HUES64 (cell line): ENCODE measurements at regions not wholly inside any gene's neighbourhood (a gene's known extent, or its start where the extent isn't known, plus 50 kb on each side); places are given as distances from the start of the nearest gene placed in this dataset.

ENCODE experiments used
- H3K27ac ChIP-seq: 2 replicates; pipeline ENCODE4 v1.7.0; 2013; ENCODE audit warnings: low read depth, low read length, inconsistent platforms
- H3K27me3 ChIP-seq: 2 replicates; pipeline ENCODE4 v1.6.1; 2013; ENCODE audit warnings: mild to moderate bottlenecking, low read length; ENCODE audit not compliant: insufficient read depth
- H3K36me3 ChIP-seq: 2 replicates; pipeline ENCODE4 v1.6.1; 2013; ENCODE audit warnings: mild to moderate bottlenecking, low read length; ENCODE audit not compliant: insufficient read depth
- H3K4me1 ChIP-seq: 2 replicates; pipeline ENCODE4 v1.6.1; 2013; ENCODE audit warnings: mild to moderate bottlenecking, low read length, moderate library complexity; ENCODE audit not compliant: insufficient read depth
- H3K4me3 ChIP-seq: 2 replicates; pipeline ENCODE4 v1.5.1; 2013; ENCODE audit warnings: mild to moderate bottlenecking, low read length, moderate library complexity
- H3K9ac ChIP-seq: 2 replicates; pipeline ENCODE4 v1.6.1; 2013; ENCODE audit warnings: mild to moderate bottlenecking, low read depth, low read length
- H3K9me3 ChIP-seq: 2 replicates; pipeline ENCODE4 v1.6.1; 2013; ENCODE audit warnings: low read depth, low read length; ENCODE audit not compliant: insufficient read depth
- WGBS: fragments of 150-250, 120-280 bp; methylation state at CpG from one replicate; pipeline ENCODE4 v1.1.7; 2013; ENCODE audit warnings: missing lambda C conversion rate; 5-methylcytosine and 5-hydroxymethylcytosine counted together

DNA sequence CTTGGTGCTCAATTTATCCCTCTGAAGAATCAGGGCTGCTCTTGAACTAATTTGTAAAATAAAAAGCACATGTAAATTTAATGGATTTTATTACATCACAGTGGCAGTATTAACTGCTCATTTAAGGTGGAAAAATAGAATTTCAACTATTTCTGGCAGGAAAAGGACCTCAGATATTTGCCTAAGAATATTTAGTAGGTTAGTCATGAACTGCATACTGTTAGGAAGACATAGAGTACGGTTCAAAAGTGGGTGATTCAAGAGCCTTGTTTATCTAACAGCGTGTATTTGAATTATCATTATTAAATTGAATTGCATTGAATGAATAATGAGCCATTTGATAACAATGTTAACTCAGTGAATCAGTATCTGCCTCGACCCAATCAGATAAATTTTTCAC, 248.8 kb upstream of the PBX1 start:
- H3K4me1 ChIP-seq: peaks cover 17% of the 10 kb centered on the region
- H3K27me3 ChIP-seq: no peaks in the 10 kb centered on the region
- H3K9me3 ChIP-seq: no peaks in the 10 kb centered on the region
- H3K27ac ChIP-seq: no peak overlapping the region; the same call in 1 of the 2 replicates
- no peak overlapping the region for H3K4me3 ChIP-seq
- 75% methylated on average over 3 of the region's 3 CpGs for WGBS
- no peak overlapping the region for H3K9ac ChIP-seq
- no peaks in the 10 kb centered on the region for H3K36me3 ChIP-seq

DNA sequence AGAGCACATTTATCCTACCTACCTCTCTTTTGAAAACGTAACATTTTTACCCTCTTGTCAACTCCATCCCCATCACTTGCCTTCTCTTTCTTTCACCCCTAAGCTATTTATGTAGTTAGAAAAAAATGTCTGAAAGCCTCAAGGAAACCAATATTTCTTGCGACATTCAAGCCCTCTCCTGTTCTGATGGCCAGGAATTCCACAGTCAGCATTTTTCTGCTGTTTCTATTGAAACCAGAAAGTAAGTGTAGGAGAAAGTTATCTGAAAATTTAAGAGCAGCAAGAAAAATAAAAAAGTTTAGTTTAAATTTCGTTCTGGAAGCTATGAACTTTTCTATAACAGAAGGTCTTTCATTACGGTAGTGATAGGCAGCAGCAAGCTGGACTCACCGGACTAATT, 247.6 kb upstream of the PBX1 start:
- peaks cover 17% of the 10 kb centered on the region for H3K4me1 ChIP-seq
- H3K27me3 ChIP-seq: no peaks in the 10 kb centered on the region
- H3K27ac ChIP-seq: no peak overlapping the region
- H3K9me3 ChIP-seq: no peaks in the 10 kb centered on the region
- no peaks in the 10 kb centered on the region for H3K36me3 ChIP-seq
- H3K4me3 ChIP-seq: no peak overlapping the region
- H3K9ac ChIP-seq: no peak overlapping the region
- 85% methylated on average over 5 of the region's 5 CpGs for WGBS

DNA sequence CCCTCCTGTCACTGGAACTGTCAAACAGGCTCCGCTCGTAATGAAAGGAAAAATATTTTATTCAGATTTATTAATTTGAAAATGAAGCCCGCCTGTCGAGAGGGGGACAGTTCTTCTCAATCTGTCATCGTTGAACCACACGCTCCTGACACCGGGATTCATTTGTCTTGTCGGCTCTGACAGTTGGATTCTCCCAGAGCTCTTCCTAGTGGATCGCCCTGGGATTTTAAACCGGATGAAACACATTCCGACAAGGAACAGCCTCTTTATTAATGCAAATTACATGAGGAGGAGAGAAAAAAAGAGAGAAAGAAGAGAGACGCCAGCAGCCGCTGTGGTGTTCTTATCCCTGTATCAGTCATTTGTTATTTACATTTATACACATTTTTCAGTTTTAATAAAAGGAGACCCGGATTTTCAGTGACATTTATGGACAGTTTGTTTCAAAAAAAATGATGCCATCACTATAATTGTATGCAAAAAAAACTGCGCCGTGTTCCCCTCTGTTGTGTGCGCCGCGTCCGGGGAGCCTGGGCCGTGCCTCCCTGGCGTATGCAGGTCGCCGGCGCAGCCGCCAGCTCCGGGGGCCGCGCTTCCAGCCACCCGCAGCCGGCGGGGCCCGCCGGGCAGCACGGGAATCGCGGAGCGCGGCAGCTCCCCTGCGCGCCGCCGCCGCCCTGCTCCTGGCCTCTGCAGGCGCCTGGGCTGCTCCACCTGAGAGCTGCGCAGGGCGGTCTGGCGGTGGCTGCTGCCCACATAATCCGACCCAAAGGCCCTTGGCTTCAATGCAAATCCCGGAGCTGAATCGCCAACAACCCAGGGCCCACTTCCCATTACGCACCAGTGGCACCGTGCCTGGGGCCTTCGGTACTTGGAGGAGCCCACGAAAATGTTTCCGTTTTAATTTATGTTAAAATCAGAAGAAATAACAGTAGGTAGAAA, 237.9 kb upstream of the PBX1 start:
- peak overlapping the region; percentile 15; the same call in 1 of the 2 replicates for H3K9ac ChIP-seq
- no peaks in the 10 kb centered on the region for H3K36me3 ChIP-seq
- H3K9me3 ChIP-seq: no peaks in the 10 kb centered on the region
- peaks cover 31% of the 10 kb centered on the region for H3K27me3 ChIP-seq
- no peak overlapping the region for H3K27ac ChIP-seq
- 0 out of 2 replicates have a peak, but pooled peaks cover 4% of the 10 kb centered on the region for H3K4me1 ChIP-seq
- 6% methylated on average over 52 of the region's 56 CpGs for WGBS
- H3K4me3 ChIP-seq: peak overlapping the region; percentile 53

DNA sequence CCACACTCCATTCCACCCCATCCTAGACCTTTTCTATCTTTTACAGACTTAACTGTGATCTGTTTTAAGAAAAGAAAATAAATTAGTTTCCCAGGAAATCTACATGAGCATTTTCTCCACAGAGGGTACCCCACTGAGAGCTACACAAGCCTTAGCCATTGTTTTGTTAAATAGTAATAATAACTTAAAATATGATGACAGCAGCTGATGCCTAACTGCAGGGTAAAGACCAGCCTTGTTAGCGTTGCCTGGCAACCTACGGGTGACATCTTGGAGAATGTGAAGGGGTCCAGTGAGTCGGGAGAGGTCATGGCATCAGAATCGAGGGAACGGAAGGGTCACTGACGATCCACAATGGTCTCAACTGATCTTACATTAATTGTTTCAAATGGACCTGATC, 233.2 kb upstream of the PBX1 start:
- H3K27ac ChIP-seq: no peak overlapping the region
- H3K9me3 ChIP-seq: no peaks in the 10 kb centered on the region

DNA sequence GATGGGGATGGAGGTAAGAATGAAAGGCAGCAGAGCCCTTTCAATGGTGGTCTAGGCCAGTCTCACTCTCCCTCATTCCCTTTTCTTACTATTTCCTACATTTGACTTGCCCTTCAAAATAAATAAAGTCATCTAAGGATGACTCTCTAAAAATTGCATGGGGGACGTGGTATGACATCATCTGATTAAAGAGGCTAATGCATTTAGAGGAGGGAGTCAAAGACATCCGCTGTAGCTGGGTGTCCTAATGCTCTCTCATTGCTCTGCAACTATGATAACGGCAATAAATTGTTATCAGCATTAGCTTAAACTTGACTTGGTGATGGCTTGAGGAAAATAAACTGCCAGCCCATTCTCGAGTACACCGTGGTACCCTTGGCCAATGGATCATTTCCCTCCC, 225.6 kb upstream of the PBX1 start:
- WGBS: 95% methylated on average over 5 of the region's 5 CpGs
- H3K36me3 ChIP-seq: no peaks in the 10 kb centered on the region
- H3K27ac ChIP-seq: no peak overlapping the region
- no peaks in the 10 kb centered on the region for H3K9me3 ChIP-seq
- H3K9ac ChIP-seq: no peak overlapping the region
- no peak overlapping the region for H3K4me3 ChIP-seq
- no peaks in the 10 kb centered on the region for H3K27me3 ChIP-seq
- no peaks in the 10 kb centered on the region for H3K4me1 ChIP-seq

More for the DNA sequence above, 233.2 kb upstream of the PBX1 start:
- H3K27me3 ChIP-seq: peaks cover 18% of the 10 kb centered on the region
- WGBS: 91% methylated on average over 6 of the region's 6 CpGs
- H3K4me3 ChIP-seq: no peak overlapping the region
- H3K36me3 ChIP-seq: no peaks in the 10 kb centered on the region
- H3K4me1 ChIP-seq: 0 out of 2 replicates have a peak, but pooled peaks cover under 1% of the 10 kb centered on the region
- H3K9ac ChIP-seq: no peak overlapping the region

DNA sequence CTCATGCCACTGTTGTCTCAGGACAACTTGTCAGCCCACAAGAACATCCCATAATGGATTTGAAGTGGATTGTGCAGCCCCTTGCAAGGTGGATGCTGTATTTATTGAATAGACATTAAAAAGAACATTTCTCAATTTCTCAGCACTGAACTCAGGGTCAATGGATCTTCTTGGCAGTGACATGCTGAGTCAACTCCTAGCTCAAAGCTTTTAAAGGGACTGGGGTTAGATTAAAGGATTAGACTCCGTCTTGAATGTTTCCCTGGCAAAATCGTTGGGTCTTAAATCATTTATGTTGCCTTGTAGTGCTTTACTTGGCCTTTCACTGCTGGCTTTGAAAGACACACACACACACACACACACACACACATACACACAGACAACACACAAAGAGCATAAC, 221.6 kb upstream of the PBX1 start:
- no peak overlapping the region for H3K27ac ChIP-seq
- H3K27me3 ChIP-seq: no peaks in the 10 kb centered on the region
- no peaks in the 10 kb centered on the region for H3K4me1 ChIP-seq
- H3K4me3 ChIP-seq: no peak overlapping the region
- peaks cover 9% of the 10 kb centered on the region; the same call in 1 of the 2 replicates for H3K9me3 ChIP-seq
- H3K36me3 ChIP-seq: no peaks in the 10 kb centered on the region
- no peak overlapping the region for H3K9ac ChIP-seq
- 93% methylated on average over 2 of the region's 2 CpGs for WGBS

DNA sequence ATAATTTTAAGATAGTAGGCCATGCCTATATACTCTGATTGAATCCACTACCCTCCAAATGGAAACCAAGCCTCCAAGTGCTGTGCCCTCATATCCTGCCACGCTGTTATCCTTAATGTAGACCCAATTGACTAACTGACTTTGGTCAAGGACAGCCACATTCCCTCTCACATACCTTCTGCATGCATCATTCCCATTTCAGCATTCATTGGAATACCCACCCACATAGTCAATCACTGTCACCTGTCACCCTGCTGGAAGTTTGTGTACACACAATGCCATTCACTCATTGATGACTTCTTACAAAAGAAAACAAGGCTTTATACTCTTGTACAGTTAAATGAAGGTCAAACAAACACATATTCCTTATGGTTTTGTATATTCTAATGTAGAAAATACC, 221.1 kb upstream of the PBX1 start:
- Histone ChIP-seq H3K9me3 (peaks cover 9% of the 10 kb centered on the region; the same call in 1 of the 2 replicates), H3K4me1 (no peaks in the 10 kb centered on the region), H3K27ac (no peak overlapping the region), H3K9ac (no peak overlapping the region), H3K36me3 (no peaks in the 10 kb centered on the region), H3K27me3 (no peaks in the 10 kb centered on the region), H3K4me3 (no peak overlapping the region)
- 75% methylated on average over 1 of the region's 1 CpG for WGBS

DNA sequence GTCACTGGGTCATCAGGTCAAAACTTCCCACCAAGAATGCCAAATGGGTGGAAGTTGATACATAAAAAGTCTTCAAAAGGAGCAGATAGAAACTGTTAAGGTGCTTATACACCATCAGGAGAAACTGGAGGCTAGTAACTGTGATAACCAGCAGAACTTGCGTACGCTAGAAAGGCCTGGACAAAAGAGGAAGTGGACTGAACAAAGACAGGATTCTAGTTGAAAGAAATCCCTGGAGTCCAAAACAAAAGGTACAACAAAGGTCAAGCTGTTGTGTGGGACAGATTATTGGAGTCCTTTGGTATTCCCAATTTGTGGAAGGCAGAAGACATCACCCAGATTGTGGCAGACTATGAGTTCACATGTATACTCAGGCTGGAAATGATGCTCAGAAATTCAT, 215.8 kb upstream of the PBX1 start:
- Histone ChIP-seq H3K4me3 (no peak overlapping the region), H3K36me3 (no peaks in the 10 kb centered on the region), H3K27me3 (no peaks in the 10 kb centered on the region), H3K4me1 (no peaks in the 10 kb centered on the region), H3K27ac (no peak overlapping the region), H3K9ac (no peak overlapping the region), H3K9me3 (peaks cover 12% of the 10 kb centered on the region; the same call in 1 of the 2 replicates)
- 78% methylated on average over 2 of the region's 2 CpGs for WGBS

DNA sequence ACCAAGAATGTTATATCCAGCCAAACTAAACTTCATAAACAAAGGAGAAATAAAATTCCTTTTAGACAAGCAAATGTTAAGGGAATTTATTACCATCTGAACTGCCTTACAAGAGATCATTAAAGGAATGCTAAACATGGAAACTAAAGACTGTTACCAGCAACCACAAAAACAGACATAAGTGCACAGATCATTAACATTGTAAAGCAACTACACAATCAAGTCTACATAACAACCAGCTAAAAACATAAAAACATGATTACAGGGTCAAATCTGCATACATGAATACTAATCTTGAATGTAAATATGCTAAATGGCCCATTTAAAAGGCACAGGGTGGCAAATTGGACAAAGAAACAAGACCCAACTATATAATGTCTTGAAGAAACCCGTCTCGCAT, 211.0 kb upstream of the PBX1 start:
- no peaks in the 10 kb centered on the region for H3K36me3 ChIP-seq
- H3K27me3 ChIP-seq: no peaks in the 10 kb centered on the region
- no peak overlapping the region for H3K27ac ChIP-seq
- 0 out of 2 replicates have a peak, but pooled peaks cover 9% of the 10 kb centered on the region for H3K9me3 ChIP-seq
- H3K4me1 ChIP-seq: no peaks in the 10 kb centered on the region
- no peak overlapping the region for H3K9ac ChIP-seq
- WGBS: 95% methylated on average over 2 of the region's 2 CpGs
- no peak overlapping the region for H3K4me3 ChIP-seq

DNA sequence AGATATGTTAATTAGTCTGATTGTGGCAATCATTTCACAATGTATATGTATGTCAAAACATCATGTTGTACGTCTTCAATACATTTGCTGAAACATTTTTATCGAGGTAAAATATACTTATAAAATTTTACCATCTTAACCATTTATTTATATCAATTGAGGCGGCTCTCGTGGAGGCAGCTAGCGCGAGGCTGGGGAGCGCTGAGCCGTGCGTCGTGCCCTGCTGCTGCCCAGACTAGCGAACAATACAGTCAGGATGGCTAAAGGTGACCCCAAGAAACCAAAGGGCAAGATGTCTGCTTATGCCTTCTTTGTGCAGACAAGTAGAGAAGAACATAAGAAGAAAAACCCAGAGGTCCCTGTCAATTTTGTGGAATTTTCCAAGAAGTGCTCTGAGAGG, 202.5 kb upstream of the PBX1 start:
- Histone ChIP-seq H3K9ac (no peak overlapping the region), H3K27ac (no peak overlapping the region), H3K4me3 (no peak overlapping the region), H3K4me1 (no peaks in the 10 kb centered on the region), H3K36me3 (no peaks in the 10 kb centered on the region), H3K9me3 (0 out of 2 replicates have a peak, but pooled peaks cover 2% of the 10 kb centered on the region), H3K27me3 (no peaks in the 10 kb centered on the region)
- 97% methylated on average over 10 of the region's 11 CpGs for WGBS

DNA sequence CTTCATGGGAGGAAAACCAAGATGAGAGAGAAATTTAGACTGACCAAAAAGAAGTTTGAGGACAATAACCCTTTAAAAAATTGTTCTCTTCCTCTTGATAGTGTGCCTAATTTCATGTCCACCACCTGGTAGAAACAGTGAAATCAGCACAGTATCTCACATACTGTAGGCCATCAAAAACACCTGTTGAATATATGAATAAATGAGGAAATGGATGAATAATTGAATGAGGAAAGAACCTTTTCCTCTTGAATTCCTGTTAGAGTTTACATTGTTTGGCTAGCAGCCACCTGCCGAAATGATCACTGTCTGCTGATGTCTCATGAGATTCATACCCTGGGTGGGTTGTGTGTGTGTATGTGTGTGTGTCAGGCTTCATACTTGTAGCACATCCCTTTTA, 198.7 kb upstream of the PBX1 start:
- no peaks in the 10 kb centered on the region for H3K27me3 ChIP-seq
- H3K4me1 ChIP-seq: no peaks in the 10 kb centered on the region
- WGBS: 95% methylated on average over 1 of the region's 1 CpG

More for the DNA sequence above, 198.7 kb upstream of the PBX1 start:
- no peak overlapping the region for H3K4me3 ChIP-seq
- H3K36me3 ChIP-seq: no peaks in the 10 kb centered on the region
- no peak overlapping the region for H3K27ac ChIP-seq
- H3K9me3 ChIP-seq: no peaks in the 10 kb centered on the region
- no peak overlapping the region for H3K9ac ChIP-seq
